ENCODE measurements at regions not wholly inside any gene's neighbourhood (a gene's known extent, or its start where the extent isn't known, plus 50 kb on each side); places are given as distances from the start of the nearest gene placed in this dataset.

DNA sequence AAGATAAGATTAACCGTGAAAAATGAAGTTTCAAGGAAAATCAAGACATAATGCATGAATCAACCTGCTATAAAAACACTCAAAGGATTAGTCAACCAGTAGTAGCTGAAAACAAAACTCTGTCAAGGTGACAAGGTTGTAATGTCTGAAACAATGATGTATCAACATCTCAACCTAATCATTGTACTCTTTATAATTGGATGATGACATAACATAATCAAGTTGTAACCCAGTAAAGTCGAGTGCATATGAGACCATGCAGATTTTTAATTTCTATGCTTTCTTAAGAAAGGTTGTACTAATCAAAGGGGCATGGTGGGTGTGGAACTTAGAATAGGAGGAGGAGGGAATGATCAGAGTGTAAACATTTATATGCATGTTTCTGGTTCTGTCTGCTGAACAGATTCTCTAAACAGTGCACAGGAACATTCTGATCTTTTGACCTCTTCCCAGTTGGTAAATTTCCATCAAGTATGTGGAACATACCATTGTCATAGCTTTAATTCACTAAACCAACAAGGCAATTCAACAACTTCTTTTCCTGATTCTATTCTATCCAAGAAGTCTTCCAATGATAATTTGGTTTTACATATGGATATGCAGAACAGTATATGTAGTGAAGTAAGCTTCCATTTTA is 253.7 kb downstream of the TTC6 start:
- Histone ChIP-seq H2AFZ (ENCODE audit: low read depth, low read length) (no peak overlapping the region), H3K9me3 (ENCODE audit: low read length) (no peaks in the 10 kb centered on the region), H3K27me3 (ENCODE audit: insufficient read depth, low read length) (peaks cover 6% of the 10 kb centered on the region), H3K4me3 (ENCODE audit: low read length) (no peak overlapping the region), H3K4me1 (ENCODE audit: insufficient read depth, low read length) (no peaks in the 10 kb centered on the region), H3K36me3 (ENCODE audit: insufficient read depth, low read length) (no peaks in the 10 kb centered on the region)

DNA sequence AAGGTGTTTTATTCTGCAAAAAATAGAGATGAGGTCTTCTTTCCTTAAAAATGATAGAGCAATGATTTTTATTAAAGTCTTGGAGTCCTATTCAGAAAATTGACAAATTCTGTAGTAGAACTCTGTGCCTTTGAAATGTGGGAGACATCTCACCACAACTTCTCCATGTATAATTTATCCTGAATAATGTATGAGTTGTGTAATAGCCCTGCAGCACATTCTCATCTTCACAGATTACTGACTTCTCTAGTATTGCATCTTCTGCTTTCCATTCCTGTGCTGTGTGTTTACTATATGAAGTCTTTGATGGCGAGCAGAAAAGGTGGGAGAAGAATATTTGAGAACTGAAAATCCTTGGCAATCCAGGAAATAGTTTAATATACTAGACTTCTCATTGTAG is 255.6 kb downstream of the TTC6 start:
- Histone ChIP-seq H3K27me3 (ENCODE audit: insufficient read depth, low read length) (peaks cover 6% of the 10 kb centered on the region), H3K36me3 (ENCODE audit: insufficient read depth, low read length) (no peaks in the 10 kb centered on the region), H3K4me3 (ENCODE audit: low read length) (no peak overlapping the region), H2AFZ (ENCODE audit: low read depth, low read length) (no peak overlapping the region), H3K9me3 (ENCODE audit: low read length) (no peaks in the 10 kb centered on the region), H3K4me1 (ENCODE audit: insufficient read depth, low read length) (no peaks in the 10 kb centered on the region)

- Histone ChIP-seq H3K4me1 (ENCODE audit: insufficient read depth, low read length) (no peaks in the 10 kb centered on the region), H3K36me3 (ENCODE audit: insufficient read depth, low read length) (no peaks in the 10 kb centered on the region), H2AFZ (ENCODE audit: low read depth, low read length) (no peak overlapping the region), H3K9me3 (ENCODE audit: low read length) (no peaks in the 10 kb centered on the region), H3K4me3 (ENCODE audit: low read length) (no peak overlapping the region), H3K27me3 (ENCODE audit: insufficient read depth, low read length) (peaks cover 6% of the 10 kb centered on the region)
Observed at GRCh38 chr14:37855871-37856270, 260.4 kb downstream of the TTC6 start.

GRCh38 chr14:37857774-37858266 is 262.4 kb downstream of the TTC6 start:
- Histone ChIP-seq H2AFZ (ENCODE audit: low read depth, low read length) (no peak overlapping the region), H3K4me3 (ENCODE audit: low read length) (no peak overlapping the region), H3K27me3 (ENCODE audit: insufficient read depth, low read length) (peaks cover 3% of the 10 kb centered on the region), H3K4me1 (ENCODE audit: insufficient read depth, low read length) (no peaks in the 10 kb centered on the region), H3K36me3 (ENCODE audit: insufficient read depth, low read length) (no peaks in the 10 kb centered on the region), H3K9me3 (ENCODE audit: low read length) (no peaks in the 10 kb centered on the region)

DNA sequence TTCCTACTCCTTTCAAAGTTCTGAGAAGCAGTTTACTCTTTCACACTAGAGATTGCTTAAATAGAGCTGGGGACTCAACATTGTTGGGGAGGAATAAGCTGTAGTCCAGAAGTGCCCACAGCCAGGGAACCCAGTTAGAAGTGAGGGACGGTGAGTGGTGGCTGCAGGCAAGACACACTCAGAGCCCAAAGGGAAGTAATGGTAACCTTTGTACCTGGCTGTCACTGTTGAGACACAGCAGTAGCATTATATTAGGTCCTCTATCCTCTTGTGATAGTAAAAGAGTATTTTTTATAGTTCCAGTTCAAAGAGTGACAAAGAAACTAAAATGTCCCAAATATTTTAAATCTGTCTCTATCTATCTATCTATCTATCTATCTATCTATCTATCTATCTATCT is 263.3 kb downstream of the TTC6 start:
- Histone ChIP-seq H3K36me3 (ENCODE audit: insufficient read depth, low read length) (no peaks in the 10 kb centered on the region), H3K9me3 (ENCODE audit: low read length) (no peaks in the 10 kb centered on the region), H3K27me3 (ENCODE audit: insufficient read depth, low read length) (peaks cover 1% of the 10 kb centered on the region), H2AFZ (ENCODE audit: low read depth, low read length) (no peak overlapping the region), H3K4me1 (ENCODE audit: insufficient read depth, low read length) (no peaks in the 10 kb centered on the region), H3K4me3 (ENCODE audit: low read length) (no peak overlapping the region)

DNA sequence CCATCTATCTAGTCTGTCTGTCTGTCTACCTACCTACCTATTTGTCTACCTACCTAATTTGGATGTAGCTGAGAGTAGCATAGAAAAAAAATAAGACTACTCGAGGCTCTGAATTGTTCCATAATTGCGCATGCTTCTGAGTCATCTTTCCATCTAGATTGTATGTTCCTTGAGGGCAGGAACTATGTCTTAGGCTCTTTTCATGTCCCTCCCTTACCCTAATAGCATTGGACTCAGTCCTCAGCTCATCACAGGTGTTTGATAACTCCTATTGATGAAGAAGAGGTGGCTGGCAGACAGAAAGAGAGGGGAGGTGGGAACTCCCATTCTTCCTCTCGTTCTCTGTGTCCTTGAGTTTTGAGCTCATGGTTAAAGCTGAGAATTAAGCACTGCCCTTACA is 263.7 kb downstream of the TTC6 start:
- Histone ChIP-seq H2AFZ (ENCODE audit: low read depth, low read length) (no peak overlapping the region), H3K36me3 (ENCODE audit: insufficient read depth, low read length) (no peaks in the 10 kb centered on the region), H3K4me1 (ENCODE audit: insufficient read depth, low read length) (no peaks in the 10 kb centered on the region), H3K9me3 (ENCODE audit: low read length) (no peaks in the 10 kb centered on the region), H3K27me3 (ENCODE audit: insufficient read depth, low read length) (no peaks in the 10 kb centered on the region), H3K4me3 (ENCODE audit: low read length) (no peak overlapping the region)

GRCh38 chr14:37862263-37862662 is 266.8 kb downstream of the TTC6 start:
- no peaks in the 10 kb centered on the region for H3K27me3 ChIP-seq (ENCODE audit: insufficient read depth, low read length)
- H3K9me3 ChIP-seq (ENCODE audit: low read length): no peaks in the 10 kb centered on the region
- no peak overlapping the region for H3K4me3 ChIP-seq (ENCODE audit: low read length)
- no peak overlapping the region for H2AFZ ChIP-seq (ENCODE audit: low read depth, low read length)
- no peaks in the 10 kb centered on the region for H3K36me3 ChIP-seq (ENCODE audit: insufficient read depth, low read length)
- H3K4me1 ChIP-seq (ENCODE audit: insufficient read depth, low read length): no peaks in the 10 kb centered on the region

DNA sequence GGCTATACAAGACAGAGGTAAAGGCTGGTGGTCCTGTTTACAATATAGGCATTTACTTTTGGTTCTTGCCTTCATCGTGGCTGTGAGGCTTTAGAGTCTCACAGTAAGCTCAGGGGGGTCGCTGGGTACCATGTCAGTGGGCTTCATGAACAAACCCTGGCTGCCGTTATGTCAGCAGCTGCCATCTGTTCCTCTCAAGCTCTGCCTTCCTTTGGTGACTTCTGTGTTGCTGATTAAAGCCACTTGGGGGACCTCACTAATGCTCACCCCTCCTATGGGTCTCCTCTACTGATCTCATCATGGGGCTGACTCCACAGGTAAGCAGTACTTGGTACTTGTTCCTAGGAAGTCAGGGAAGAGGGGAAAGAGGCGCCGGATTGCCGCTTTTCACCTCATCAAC is 268.7 kb downstream of the TTC6 start:
- H3K36me3 ChIP-seq (ENCODE audit: insufficient read depth, low read length): no peaks in the 10 kb centered on the region
- no peak overlapping the region for H2AFZ ChIP-seq (ENCODE audit: low read depth, low read length)
- no peaks in the 10 kb centered on the region for H3K4me1 ChIP-seq (ENCODE audit: insufficient read depth, low read length)
- H3K4me3 ChIP-seq (ENCODE audit: low read length): no peak overlapping the region
- H3K27me3 ChIP-seq (ENCODE audit: insufficient read depth, low read length): no peaks in the 10 kb centered on the region
- H3K9me3 ChIP-seq (ENCODE audit: low read length): no peaks in the 10 kb centered on the region

- H3K36me3 ChIP-seq (ENCODE audit: insufficient read depth, low read length): no peaks in the 10 kb centered on the region
- no peaks in the 10 kb centered on the region for H3K9me3 ChIP-seq (ENCODE audit: low read length)
- H2AFZ ChIP-seq (ENCODE audit: low read depth, low read length): no peak overlapping the region
- H3K27me3 ChIP-seq (ENCODE audit: insufficient read depth, low read length): no peaks in the 10 kb centered on the region
- H3K4me3 ChIP-seq (ENCODE audit: low read length): no peak overlapping the region
- H3K4me1 ChIP-seq (ENCODE audit: insufficient read depth, low read length): no peaks in the 10 kb centered on the region
Observed at GRCh38 chr14:37864861-37865718, 269.7 kb downstream of the TTC6 start.

- Histone ChIP-seq H2AFZ (ENCODE audit: low read depth, low read length) (no peak overlapping the region), H3K36me3 (ENCODE audit: insufficient read depth, low read length) (no peaks in the 10 kb centered on the region), H3K9me3 (ENCODE audit: low read length) (no peaks in the 10 kb centered on the region), H3K27me3 (ENCODE audit: insufficient read depth, low read length) (no peaks in the 10 kb centered on the region), H3K4me1 (ENCODE audit: insufficient read depth, low read length) (no peaks in the 10 kb centered on the region), H3K4me3 (ENCODE audit: low read length) (no peak overlapping the region)
Observed at GRCh38 chr14:37865719-37866549, 270.5 kb downstream of the TTC6 start.

- H3K27me3 ChIP-seq (ENCODE audit: insufficient read depth, low read length): no peaks in the 10 kb centered on the region
- no peaks in the 10 kb centered on the region for H3K36me3 ChIP-seq (ENCODE audit: insufficient read depth, low read length)
- H3K9me3 ChIP-seq (ENCODE audit: low read length): no peaks in the 10 kb centered on the region
- no peak overlapping the region for H2AFZ ChIP-seq (ENCODE audit: low read depth, low read length)
- H3K4me1 ChIP-seq (ENCODE audit: insufficient read depth, low read length): peaks cover 4% of the 10 kb centered on the region
- H3K4me3 ChIP-seq (ENCODE audit: low read length): no peak overlapping the region
Observed at GRCh38 chr14:37869633-37870032, 274.2 kb downstream of the TTC6 start.

GRCh38 chr14:37870170-37870569 is 274.7 kb downstream of the TTC6 start:
- Histone ChIP-seq H3K36me3 (ENCODE audit: insufficient read depth, low read length) (no peaks in the 10 kb centered on the region), H3K4me3 (ENCODE audit: low read length) (no peak overlapping the region), H3K9me3 (ENCODE audit: low read length) (no peaks in the 10 kb centered on the region), H3K4me1 (ENCODE audit: insufficient read depth, low read length) (peaks cover 9% of the 10 kb centered on the region), H2AFZ (ENCODE audit: low read depth, low read length) (no peak overlapping the region), H3K27me3 (ENCODE audit: insufficient read depth, low read length) (no peaks in the 10 kb centered on the region)

All from neuron (in vitro differentiated cells).